ENCODE measurements at regions not wholly inside any gene's neighbourhood (a gene's known extent, or its start where the extent isn't known, plus 50 kb on each side); places are given as distances from the start of the nearest gene placed in this dataset.

GRCh38 chr7:88402529-88402928, 95.8 kb upstream of the STEAP4 start:
- DNase-seq, result no peak

- DNase-seq, result peak; percentile 10
Measured at GRCh38 chr7:88401009-88401623, 94.4 kb upstream of the STEAP4 start.

- no peak for DNase-seq
Measured at GRCh38 chr7:88399696-88400240, 93.1 kb upstream of the STEAP4 start.

- no peak for DNase-seq
Measured at GRCh38 chr7:88399036-88399435, 92.3 kb upstream of the STEAP4 start.

GRCh38 chr7:88398459-88398858, 91.8 kb upstream of the STEAP4 start:
- no peak for DNase-seq

- no peak for DNase-seq
Measured at GRCh38 chr7:88396948-88397322, 90.2 kb upstream of the STEAP4 start.

- DNase-seq, result no peak
Measured at GRCh38 chr7:88396295-88396947, 89.7 kb upstream of the STEAP4 start.

GRCh38 chr7:88395715-88396114, 89.0 kb upstream of the STEAP4 start:
- no peak for DNase-seq

- no peak for DNase-seq
Measured at GRCh38 chr7:88391247-88391646, 84.6 kb upstream of the STEAP4 start.

GRCh38 chr7:88387368-88387767, 80.7 kb upstream of the STEAP4 start:
- DNase-seq, result no peak

GRCh38 chr7:88386665-88387156, 80.0 kb upstream of the STEAP4 start:
- DNase-seq, result no peak

- no peak for DNase-seq
Measured at GRCh38 chr7:88377434-88377833, 70.7 kb upstream of the STEAP4 start.

- DNase-seq, result no peak
Measured at GRCh38 chr7:88368686-88369085, 62.0 kb upstream of the STEAP4 start.

- DNase-seq, result no peak
Measured at GRCh38 chr7:88366845-88367244, 60.2 kb upstream of the STEAP4 start.

GRCh38 chr7:88363869-88364268, 57.2 kb upstream of the STEAP4 start:
- DNase-seq, result no peak

GRCh38 chr7:88363249-88363648, 56.6 kb upstream of the STEAP4 start:
- no peak for DNase-seq

- DNase-seq, result no peak
Measured at GRCh38 chr7:88361357-88361756, 54.7 kb upstream of the STEAP4 start.

- DNase-seq, result no peak
Measured at GRCh38 chr7:88358881-88359280, 52.2 kb upstream of the STEAP4 start.

GRCh38 chr7:88358526-88358838, 51.8 kb upstream of the STEAP4 start:
- no peak for DNase-seq

GRCh38 chr7:88357781-88358525, 51.3 kb upstream of the STEAP4 start:
- peak; percentile 2 for DNase-seq

- no peak for DNase-seq
Measured at GRCh38 chr7:88357294-88357693, 50.6 kb upstream of the STEAP4 start.
